ENCODE measurements at regions not wholly inside any gene's neighbourhood (a gene's known extent, or its start where the extent isn't known, plus 50 kb on each side); places are given as distances from the start of the nearest gene placed in this dataset.

GRCh38 chr12:107369679-107370078, 276.3 kb upstream of the CRY1 start:
- H4K5ac ChIP-seq (ENCODE audit: insufficient read length, low read depth, low read length), result no peak overlapping the region
- H3K23ac ChIP-seq (ENCODE audit: insufficient read length, low read depth, low read length), result no peak overlapping the region
- no peaks in the 10 kb centered on the region for H3K27me3 ChIP-seq (ENCODE audit: insufficient read depth, low read length)
- peaks cover 2% of the 10 kb centered on the region; the same call in 1 of the 2 replicates for H3K4me1 ChIP-seq (ENCODE audit: insufficient read depth, low read length)
- H3K27ac ChIP-seq (ENCODE audit: insufficient read length, low read depth, low read length), result no peak overlapping the region
- H4K91ac ChIP-seq (ENCODE audit: insufficient read length, low read depth, low read length), result no peak overlapping the region
- H2BK5ac ChIP-seq (ENCODE audit: insufficient read length, low read length), result no peak overlapping the region
- no peak overlapping the region for H2AFZ ChIP-seq (ENCODE audit: low read length)
- H3K4me1 Mint-ChIP-seq, result peaks cover 21 to 24% of the 10 kb centered on the region in 2 experiments
- no peak overlapping the region for H3K56ac ChIP-seq (ENCODE audit: insufficient read length, low read depth, low read length)
- no CpG with 5 or more reads among the region's 4 CpGs for WGBS (ENCODE audit: extremely low coverage, insufficient read length, low lambda C conversion rate)
- H3K79me1 ChIP-seq (ENCODE audit: insufficient read depth, low read depth, low read length, poor library complexity, severe bottlenecking), result no peaks in the 10 kb centered on the region
- H3K4me2 ChIP-seq (ENCODE audit: insufficient read depth, insufficient read length, low read length), result no peak overlapping the region
- H3K4me3 Mint-ChIP-seq, result no peak overlapping the region
- H3K36me3 Mint-ChIP-seq (ENCODE audit: insufficient read depth in 1 of 3, low read depth in 3 of 3), result no peaks in the 10 kb centered on the region
- TF ChIP-seq CTCF (conservative IDR thresholded peaks at IDR 0.05), result no peak
- H3K27me3 Mint-ChIP-seq (ENCODE audit: low read depth), result peaks cover 4% of the 10 kb centered on the region; the same call in 1 of the 2 replicates
- H3K18ac ChIP-seq (ENCODE audit: insufficient read length, low read depth, low read length), result no peak overlapping the region
- H3K9ac ChIP-seq (ENCODE audit: extremely low read depth, insufficient read length, low read length), result no peak overlapping the region
- H3K9me3 Mint-ChIP-seq, result no peaks in the 10 kb centered on the region
- no peaks in the 10 kb centered on the region for H4K20me1 ChIP-seq (ENCODE audit: control insufficient read depth, insufficient read depth, insufficient read length)
- H3K79me2 ChIP-seq (ENCODE audit: insufficient read depth, low read length), result no peaks in the 10 kb centered on the region
- no peak overlapping the region for H3K4ac ChIP-seq (ENCODE audit: low read depth, low read length)
- no peak for DNase-seq
- H2BK20ac ChIP-seq (ENCODE audit: low read depth, low read length, poor library complexity, severe bottlenecking), result no peak overlapping the region
- no peak overlapping the region for H3K27ac Mint-ChIP-seq
- no peaks in the 10 kb centered on the region for H3K23me2 ChIP-seq (ENCODE audit: insufficient read length, low read depth, low read length, poor library complexity, severe bottlenecking)
- no peak overlapping the region for H2AK5ac ChIP-seq (ENCODE audit: insufficient read length, low read length)
- no peak overlapping the region for H2BK12ac ChIP-seq (ENCODE audit: insufficient read length, low read depth, low read length)
- no peak overlapping the region for H3K14ac ChIP-seq (ENCODE audit: insufficient read depth, low read length)
- no peak overlapping the region for H3T11ph ChIP-seq (ENCODE audit: low read length)
- H2BK15ac ChIP-seq (ENCODE audit: low read depth, low read length), result no peak overlapping the region
- H4K8ac ChIP-seq (replicated peaks; ENCODE audit: insufficient read length, low read depth, low read length), result no peak overlapping the region
- no peak overlapping the region for H2BK120ac ChIP-seq (ENCODE audit: low read depth, low read length, poor library complexity, severe bottlenecking)
- H3K9me3 ChIP-seq (ENCODE audit: control insufficient read depth, low read depth, low read length), result no peaks in the 10 kb centered on the region

Data from H9 (cell line).